NB4 (cell line): ENCODE measurements at regions not wholly inside any gene's neighbourhood (a gene's known extent, or its start where the extent isn't known, plus 50 kb on each side); places are given as distances from the start of the nearest gene placed in this dataset.

ENCODE experiments used
- DNase-seq: peaks from one replicate; pipeline ENCODE4 v3.0.0; 2010; ENCODE audit warnings: low read depth
- H3K4me3 ChIP-seq: one replicate; pipeline ENCODE4 v1.5.1; 2011; ENCODE audit warnings: mild to moderate bottlenecking, low read depth, low read length, moderate library complexity
- MYC ChIP-seq: IDR thresholded peaks from 2 replicates; pipeline ENCODE4 v1.6.1; 2011; ENCODE audit warnings: low read depth, low read length
- POLR2A ChIP-seq: IDR thresholded peaks from 2 replicates; pipeline ENCODE4 v1.6.1; 2011; ENCODE audit warnings: mild to moderate bottlenecking; ENCODE audit not compliant: insufficient read length; ENCODE audit errors: extremely low read depth
- TF ChIP-seq, protein P1 (sequence below): IDR thresholded peaks from 2 replicates; pipeline ENCODE4 v1.6.1; 2011; ENCODE audit warnings: low read depth, low read length
- TF ChIP-seq, protein P2 (sequence below): IDR thresholded peaks from one replicate; pipeline ENCODE4 v1.5.1; 2012; ENCODE audit warnings: low read depth, low read length

DNA sequence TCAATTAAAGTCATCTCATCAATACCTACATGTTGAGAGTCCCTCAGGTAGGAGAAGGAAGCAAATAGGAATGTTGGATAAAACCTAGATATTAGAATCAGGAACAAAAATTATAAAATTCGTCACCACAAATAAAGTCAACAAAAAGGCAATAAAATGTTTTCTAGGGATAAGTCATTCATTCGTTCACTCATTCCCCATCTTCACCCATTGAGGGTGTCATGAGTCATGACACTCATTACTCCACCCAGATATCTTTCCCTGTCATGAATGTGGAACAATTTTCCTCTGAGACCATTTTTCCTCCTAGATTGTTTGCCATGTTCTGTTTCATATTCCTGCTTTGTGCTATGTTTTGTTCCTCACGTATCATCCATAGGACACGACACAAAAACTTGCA is 50.9 kb upstream of the OLIG3 start:
- DNase-seq, result no peak
- TF ChIP-seq, protein P1, sequence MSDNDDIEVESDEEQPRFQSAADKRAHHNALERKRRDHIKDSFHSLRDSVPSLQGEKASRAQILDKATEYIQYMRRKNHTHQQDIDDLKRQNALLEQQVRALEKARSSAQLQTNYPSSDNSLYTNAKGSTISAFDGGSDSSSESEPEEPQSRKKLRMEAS, result no peak
- TF ChIP-seq, protein P2, sequence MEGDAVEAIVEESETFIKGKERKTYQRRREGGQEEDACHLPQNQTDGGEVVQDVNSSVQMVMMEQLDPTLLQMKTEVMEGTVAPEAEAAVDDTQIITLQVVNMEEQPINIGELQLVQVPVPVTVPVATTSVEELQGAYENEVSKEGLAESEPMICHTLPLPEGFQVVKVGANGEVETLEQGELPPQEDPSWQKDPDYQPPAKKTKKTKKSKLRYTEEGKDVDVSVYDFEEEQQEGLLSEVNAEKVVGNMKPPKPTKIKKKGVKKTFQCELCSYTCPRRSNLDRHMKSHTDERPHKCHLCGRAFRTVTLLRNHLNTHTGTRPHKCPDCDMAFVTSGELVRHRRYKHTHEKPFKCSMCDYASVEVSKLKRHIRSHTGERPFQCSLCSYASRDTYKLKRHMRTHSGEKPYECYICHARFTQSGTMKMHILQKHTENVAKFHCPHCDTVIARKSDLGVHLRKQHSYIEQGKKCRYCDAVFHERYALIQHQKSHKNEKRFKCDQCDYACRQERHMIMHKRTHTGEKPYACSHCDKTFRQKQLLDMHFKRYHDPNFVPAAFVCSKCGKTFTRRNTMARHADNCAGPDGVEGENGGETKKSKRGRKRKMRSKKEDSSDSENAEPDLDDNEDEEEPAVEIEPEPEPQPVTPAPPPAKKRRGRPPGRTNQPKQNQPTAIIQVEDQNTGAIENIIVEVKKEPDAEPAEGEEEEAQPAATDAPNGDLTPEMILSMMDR, result no peak
- TF ChIP-seq POLR2A (no peak), MYC (no peak)
- H3K4me3 ChIP-seq, result no peak overlapping the region

DNA sequence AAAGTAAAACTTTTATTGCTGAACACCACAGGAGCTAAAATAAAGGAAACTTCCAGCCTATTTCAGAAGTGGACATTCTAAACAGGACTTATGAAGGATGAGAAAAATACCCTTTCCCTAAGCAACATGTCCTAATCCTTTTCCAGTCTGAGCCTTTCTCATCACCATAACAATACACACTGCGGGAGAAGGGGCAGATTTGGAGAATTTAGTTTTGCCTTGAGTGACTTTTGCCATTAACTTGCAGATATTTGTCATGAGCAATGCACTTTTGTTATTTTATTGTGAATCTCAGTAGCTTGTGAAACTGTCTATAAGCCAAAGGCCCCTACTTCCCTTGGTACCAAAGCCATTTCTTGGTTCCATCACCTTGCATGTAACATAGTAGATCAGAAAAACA is 53.0 kb upstream of the OLIG3 start:
- H3K4me3 ChIP-seq, result no peak overlapping the region
- TF ChIP-seq, protein P2, result no peak
- TF ChIP-seq POLR2A (no peak), MYC (no peak)
- TF ChIP-seq, protein P1, result no peak
- DNase-seq, result no peak

DNA sequence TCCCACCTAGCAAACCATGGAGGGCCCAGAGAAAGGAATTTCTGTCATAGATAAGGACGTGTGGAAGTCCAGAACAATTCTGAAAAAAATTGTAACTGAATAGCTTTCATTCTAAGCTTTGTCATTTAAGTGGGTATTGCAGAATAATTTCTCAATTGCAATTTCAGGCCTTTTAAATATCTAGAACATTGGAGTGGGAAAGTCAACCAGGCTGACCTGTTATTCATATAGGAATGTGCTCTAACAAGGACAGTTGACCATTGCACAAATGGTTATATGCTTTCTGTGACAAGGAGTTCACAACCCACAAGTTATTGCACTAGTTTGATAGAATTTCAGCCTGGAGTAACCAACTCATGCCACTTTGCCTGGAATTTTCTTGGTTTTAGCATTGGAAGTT is 53.4 kb upstream of the OLIG3 start:
- DNase-seq, result no peak
- no peak for TF ChIP-seq POLR2A
- TF ChIP-seq, protein P1, result no peak
- TF ChIP-seq, protein P2, result no peak
- no peak for TF ChIP-seq MYC
- no peak overlapping the region for H3K4me3 ChIP-seq

DNA sequence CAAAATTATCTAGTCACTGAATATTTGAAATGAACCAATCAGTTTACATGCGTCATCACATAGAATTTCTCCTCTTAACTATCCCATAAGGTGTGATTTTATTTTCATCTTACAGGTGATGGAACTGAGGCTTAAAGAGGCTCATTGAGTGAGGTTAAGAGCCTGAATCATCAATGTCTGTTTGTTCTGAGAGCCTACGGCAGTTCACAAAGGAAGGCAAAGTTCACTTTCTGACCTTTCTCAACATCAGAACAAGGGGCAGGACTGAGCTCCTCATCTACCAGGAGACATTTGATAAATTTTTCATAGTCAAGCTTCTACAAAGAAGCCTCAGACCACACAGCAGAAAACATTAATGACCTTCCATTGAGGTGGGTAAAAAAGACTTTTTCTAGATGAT is 54.9 kb upstream of the OLIG3 start:
- TF ChIP-seq POLR2A (no peak), MYC (no peak)
- TF ChIP-seq, protein P1, result no peak
- TF ChIP-seq, protein P2, result no peak
- no peak for DNase-seq
- H3K4me3 ChIP-seq, result no peak overlapping the region

DNA sequence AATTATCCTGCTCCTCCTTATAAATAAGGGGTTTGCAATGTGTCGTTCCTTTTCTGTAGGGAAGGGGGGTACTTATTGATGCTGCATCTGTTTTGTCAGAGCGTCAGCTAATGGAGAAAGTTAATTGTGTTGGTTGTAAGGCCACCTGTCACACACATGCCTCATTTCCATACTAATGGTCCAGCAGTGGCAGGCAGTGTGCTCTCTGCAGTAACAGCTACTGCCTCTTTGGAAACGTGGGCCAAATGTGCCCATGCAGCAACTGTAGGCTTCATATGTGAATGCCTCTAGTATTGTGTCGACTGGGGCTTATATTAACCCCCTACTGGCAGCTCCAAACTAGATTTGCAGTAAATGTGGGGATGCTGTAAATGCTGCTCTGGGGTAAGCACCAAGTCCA is 56.3 kb upstream of the OLIG3 start:
- no peak for TF ChIP-seq POLR2A
- TF ChIP-seq, protein P1, result no peak
- TF ChIP-seq, protein P2, result no peak
- DNase-seq, result no peak

DNA sequence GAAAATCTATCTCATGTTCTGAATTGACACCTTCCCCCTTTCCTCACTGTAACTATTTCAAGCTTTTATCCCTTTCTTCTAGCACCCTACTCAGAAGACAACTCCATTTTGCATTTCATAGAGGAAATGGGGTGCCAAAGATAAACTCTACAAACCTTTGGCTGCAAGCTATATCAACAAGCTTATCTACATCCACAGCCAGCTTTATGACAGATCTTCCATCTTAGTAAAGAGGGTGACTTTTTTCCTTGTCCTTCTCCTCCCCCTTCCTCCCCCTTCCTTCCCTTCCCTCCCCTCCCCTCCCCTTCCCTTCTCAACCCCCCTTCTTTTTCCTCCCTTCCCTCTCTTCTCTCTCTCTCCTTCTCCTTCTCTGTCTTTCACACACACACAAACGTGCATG is 58.0 kb upstream of the OLIG3 start:
- TF ChIP-seq MYC (no peak), POLR2A (no peak)
- TF ChIP-seq, protein P1, result no peak
- TF ChIP-seq, protein P2, result no peak
- H3K4me3 ChIP-seq, result no peak overlapping the region
- no peak for DNase-seq

More for the DNA sequence above, 56.3 kb upstream of the OLIG3 start:
- H3K4me3 ChIP-seq, result no peak overlapping the region
